ENCODE measurements at regions not wholly inside any gene's neighbourhood (a gene's known extent, or its start where the extent isn't known, plus 50 kb on each side); places are given as distances from the start of the nearest gene placed in this dataset.

GRCh38 chr9:8223861-8224260, 424.3 kb upstream of the DMAC1 start:
- intact Hi-C loops (cut with micrococcal nuclease; ENCODE audit: unreplicated experiment) (no loop called here), in situ Hi-C loops (cut with HindIII; ENCODE audit: low pct_unique_long_range_greater_than_20kb, low sequenced_read_pairs) (no loop called here)
- no TSS peak for BruUV-seq (replicated peaks)
- Histone ChIP-seq H3K4me1 (ENCODE audit: control insufficient read depth, insufficient read depth, low read length) (no peaks in the 10 kb centered on the region), H3K27ac (ENCODE audit: low read length) (no peak overlapping the region), H3K4me3 (ENCODE audit: low read depth in 2 of 2, low read length in 2 of 2) (no peak overlapping the region), H3K36me3 (ENCODE audit: control insufficient read depth, insufficient read depth, low read length) (no peaks in the 10 kb centered on the region), H3K9me3 (ENCODE audit: control insufficient read depth, insufficient read depth, low read depth, low read length) (no peaks in the 10 kb centered on the region), H3K27me3 (ENCODE audit: control insufficient read depth, insufficient read depth, low read length) (no peaks in the 10 kb centered on the region)
- POLR2A ChIA-PET: no interaction called here
- DNase-seq (ENCODE audit: low read depth, low spot score) (no peak), ATAC-seq (no peak)
- TF ChIP-seq TCF7L2 (IDR thresholded peaks at IDR 0.05; ENCODE audit: low read depth, low read length) (no peak), CTCF (IDR thresholded peaks at IDR 0.05) (no peak), POLR2AphosphoS5 (IDR thresholded peaks at IDR 0.05; ENCODE audit: low read depth, low read length) (no peak), SIN3A (IDR thresholded peaks at IDR 0.05; ENCODE audit: borderline replicate concordance, insufficient read depth, low read depth, low read length) (no peak), REST (IDR thresholded peaks at IDR 0.05; ENCODE audit: insufficient read depth in 1 of 2, low read depth in 2 of 2, low read length in 1 of 2) (no peak)
- CTCF ChIA-PET: no interaction called here

GRCh38 chr9:8221462-8221861, 421.9 kb upstream of the DMAC1 start:
- H3K36me3 ChIP-seq (ENCODE audit: control insufficient read depth, insufficient read depth, low read length): no peaks in the 10 kb centered on the region
- no peak overlapping the region for H3K27ac ChIP-seq (ENCODE audit: low read length)
- ChIA-PET CTCF (no interaction called here), POLR2A (no interaction called here)
- H3K4me3 ChIP-seq (ENCODE audit: low read depth in 2 of 2, low read length in 2 of 2): no peak overlapping the region
- H3K9me3 ChIP-seq (ENCODE audit: control insufficient read depth, insufficient read depth, low read depth, low read length): no peaks in the 10 kb centered on the region
- in situ Hi-C loops (cut with HindIII; ENCODE audit: low pct_unique_long_range_greater_than_20kb, low sequenced_read_pairs) (no loop called here), intact Hi-C loops (cut with micrococcal nuclease; ENCODE audit: unreplicated experiment) (no loop called here)
- BruUV-seq (replicated peaks): no TSS peak
- no peaks in the 10 kb centered on the region for H3K27me3 ChIP-seq (ENCODE audit: control insufficient read depth, insufficient read depth, low read length)
- ATAC-seq: no peak
- DNase-seq (ENCODE audit: low read depth, low spot score): no peak
- H3K4me1 ChIP-seq (ENCODE audit: control insufficient read depth, insufficient read depth, low read length): no peaks in the 10 kb centered on the region
- TF ChIP-seq POLR2AphosphoS5 (IDR thresholded peaks at IDR 0.05; ENCODE audit: low read depth, low read length) (no peak), SIN3A (IDR thresholded peaks at IDR 0.05; ENCODE audit: borderline replicate concordance, insufficient read depth, low read depth, low read length) (no peak), CTCF (IDR thresholded peaks at IDR 0.05) (no peak), REST (IDR thresholded peaks at IDR 0.05; ENCODE audit: insufficient read depth in 1 of 2, low read depth in 2 of 2, low read length in 1 of 2) (no peak), TCF7L2 (IDR thresholded peaks at IDR 0.05; ENCODE audit: low read depth, low read length) (no peak)

Measured in Panc1 (cell line).